ENCODE measurements at regions not wholly inside any gene's neighbourhood (a gene's known extent, or its start where the extent isn't known, plus 50 kb on each side); places are given as distances from the start of the nearest gene placed in this dataset.

GRCh38 chr7:91767820-91768219, 112.7 kb downstream of the MTERF1 start:
- SMC1A ChIA-PET (ENCODE audit: uncharacterized antibody, unreplicated experiment) = interaction anchor here (0.6 kb wide), 1 partner anchor 9 kb away, joined by 3 read pairs; no protein-coding TSS in a partner anchor
- H3K36me3 ChIP-seq (ENCODE audit: control insufficient read depth in 2 of 2, insufficient read depth in 2 of 2, low read length in 1 of 2) = no peaks in the 10 kb centered on the region
- FAIRE-seq (no peak), DNase-seq (ENCODE audit: low read depth, low spot score) (no peak), ATAC-seq (no peak)
- BruUV-seq (replicated peaks) = no TSS peak
- H3K4me1 ChIP-seq (ENCODE audit: control insufficient read depth, insufficient read depth, low read length) = no peaks in the 10 kb centered on the region
- TF ChIP-seq ZSCAN29 (IDR thresholded peaks at IDR 0.05) (no peak), NFXL1 (IDR thresholded peaks at IDR 0.05; ENCODE audit: borderline replicate concordance) (no peak), PAX5 (IDR thresholded peaks at IDR 0.05; ENCODE audit: borderline replicate concordance, low read depth, low read length) (no peak), IKZF1 (conservative IDR thresholded peaks at IDR 0.05) (no peak), SMAD1 (IDR thresholded peaks at IDR 0.05; ENCODE audit: low read depth, partially characterized antibody) (no peak), CHD2 (IDR thresholded peaks at IDR 0.05; ENCODE audit: borderline replicate concordance, low read depth, low read length) (no peak), NFYB (IDR thresholded peaks at IDR 0.05; ENCODE audit: insufficient read depth, low read depth, low read length) (no peak)
- TF ChIP-seq, protein P1, sequence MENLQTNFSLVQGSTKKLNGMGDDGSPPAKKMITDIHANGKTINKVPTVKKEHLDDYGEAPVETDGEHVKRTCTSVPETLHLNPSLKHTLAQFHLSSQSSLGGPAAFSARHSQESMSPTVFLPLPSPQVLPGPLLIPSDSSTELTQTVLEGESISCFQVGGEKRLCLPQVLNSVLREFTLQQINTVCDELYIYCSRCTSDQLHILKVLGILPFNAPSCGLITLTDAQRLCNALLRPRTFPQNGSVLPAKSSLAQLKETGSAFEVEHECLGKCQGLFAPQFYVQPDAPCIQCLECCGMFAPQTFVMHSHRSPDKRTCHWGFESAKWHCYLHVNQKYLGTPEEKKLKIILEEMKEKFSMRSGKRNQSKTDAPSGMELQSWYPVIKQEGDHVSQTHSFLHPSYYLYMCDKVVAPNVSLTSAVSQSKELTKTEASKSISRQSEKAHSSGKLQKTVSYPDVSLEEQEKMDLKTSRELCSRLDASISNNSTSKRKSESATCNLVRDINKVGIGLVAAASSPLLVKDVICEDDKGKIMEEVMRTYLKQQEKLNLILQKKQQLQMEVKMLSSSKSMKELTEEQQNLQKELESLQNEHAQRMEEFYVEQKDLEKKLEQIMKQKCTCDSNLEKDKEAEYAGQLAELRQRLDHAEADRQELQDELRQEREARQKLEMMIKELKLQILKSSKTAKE (IDR thresholded peaks at IDR 0.05; ENCODE audit: low read depth, poor library complexity, severe bottlenecking) = no peak
- TF ChIP-seq, protein P2, sequence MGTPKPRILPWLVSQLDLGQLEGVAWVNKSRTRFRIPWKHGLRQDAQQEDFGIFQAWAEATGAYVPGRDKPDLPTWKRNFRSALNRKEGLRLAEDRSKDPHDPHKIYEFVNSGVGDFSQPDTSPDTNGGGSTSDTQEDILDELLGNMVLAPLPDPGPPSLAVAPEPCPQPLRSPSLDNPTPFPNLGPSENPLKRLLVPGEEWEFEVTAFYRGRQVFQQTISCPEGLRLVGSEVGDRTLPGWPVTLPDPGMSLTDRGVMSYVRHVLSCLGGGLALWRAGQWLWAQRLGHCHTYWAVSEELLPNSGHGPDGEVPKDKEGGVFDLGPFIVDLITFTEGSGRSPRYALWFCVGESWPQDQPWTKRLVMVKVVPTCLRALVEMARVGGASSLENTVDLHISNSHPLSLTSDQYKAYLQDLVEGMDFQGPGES (IDR thresholded peaks at IDR 0.05) = no peak
- no peak overlapping the region for H3K9ac ChIP-seq (ENCODE audit: control insufficient read depth, insufficient read depth, low read length)
- H3K4me2 ChIP-seq (ENCODE audit: control insufficient read depth, insufficient read depth) = no peak overlapping the region
- CTCF ChIA-PET = interaction anchor here (0.7 to 1.1 kb wide), 2 partner anchors 16 to 40 kb away, joined by 3 read pairs; no protein-coding TSS in a partner anchor
- H2AFZ ChIP-seq (ENCODE audit: control insufficient read depth, low read depth, low read length) = no peak overlapping the region
- WGBS (ENCODE audit: insufficient coverage, insufficient replicate concordance, low lambda C conversion rate, missing lambda C conversion rate) = 38% methylated on average over 10 of the region's 10 CpGs
- no peaks in the 10 kb centered on the region for H3K79me2 ChIP-seq (ENCODE audit: control insufficient read depth, insufficient read depth, low read length)
- POLR2A ChIA-PET = no interaction called here
- in situ Hi-C loops (cut with MboI) = no loop called here
- H4K20me1 ChIP-seq (ENCODE audit: control insufficient read depth, insufficient read depth) = no peaks in the 10 kb centered on the region
- no peak overlapping the region for H3K27ac ChIP-seq (ENCODE audit: control insufficient read depth, insufficient read depth)
- no peak overlapping the region for H3K4me3 ChIP-seq
- RAD21 ChIA-PET (ENCODE audit: unreplicated experiment) = no interaction called here
- H3K27me3 ChIP-seq (replicated peaks in 1 of 2; ENCODE audit: control insufficient read depth in 2 of 2, insufficient read depth in 2 of 2, low read length in 1 of 2) = no peaks in the 10 kb centered on the region
- intact Hi-C loops (cut with micrococcal nuclease; ENCODE audit: unreplicated experiment) = no loop called here
- no peaks in the 10 kb centered on the region for H3K9me3 ChIP-seq (replicated peaks; ENCODE audit: control insufficient read depth, insufficient read depth, low read length)
